ENCODE measurements at regions not wholly inside any gene's neighbourhood (a gene's known extent, or its start where the extent isn't known, plus 50 kb on each side); places are given as distances from the start of the nearest gene placed in this dataset.
"Not testable (repeated sequence)": the region's sequence is repeated elsewhere in the genome, so short reads cannot be mapped to it uniquely, and the experiment has no call there.

- DNase-seq, result no peak
These were observed 506.1 kb upstream of the HTR2C start for GRCh38 chrX:114077773-114078172.

GRCh38 chrX:114075073-114075673 lies 508.7 kb upstream of the HTR2C start:
- DNase-seq, result no peak

GRCh38 chrX:114073926-114074325 lies 510.0 kb upstream of the HTR2C start:
- no peak for DNase-seq

- no peak for DNase-seq
These were observed 512.5 kb upstream of the HTR2C start for GRCh38 chrX:114071412-114071811.

- no peak for DNase-seq
These were observed 518.2 kb upstream of the HTR2C start for GRCh38 chrX:114065577-114066223.

- no peak for DNase-seq
These were observed 522.7 kb upstream of the HTR2C start for GRCh38 chrX:114061226-114061625.

GRCh38 chrX:114058988-114059418 lies 524.9 kb upstream of the HTR2C start:
- DNase-seq, result no peak

GRCh38 chrX:114057422-114057821 lies 526.5 kb upstream of the HTR2C start:
- not testable (repeated sequence) for DNase-seq

GRCh38 chrX:114051667-114052315 lies 532.1 kb upstream of the HTR2C start:
- DNase-seq, result peak; percentile 14

- DNase-seq, result no peak
These were observed 533.6 kb upstream of the HTR2C start for GRCh38 chrX:114050075-114050796.

- DNase-seq, result no peak
These were observed 534.8 kb upstream of the HTR2C start for GRCh38 chrX:114049063-114049462.

- no peak for DNase-seq
These were observed 536.3 kb upstream of the HTR2C start for GRCh38 chrX:114047558-114047957.

- DNase-seq, result no peak
These were observed 537.1 kb upstream of the HTR2C start for GRCh38 chrX:114046695-114047279.

GRCh38 chrX:114041470-114041869 lies 542.4 kb upstream of the HTR2C start:
- DNase-seq, result not testable (repeated sequence)

- DNase-seq, result not testable (repeated sequence)
These were observed 543.1 kb upstream of the HTR2C start for GRCh38 chrX:114040661-114041269.

GRCh38 chrX:114040111-114040510 lies 543.8 kb upstream of the HTR2C start:
- not testable (repeated sequence) for DNase-seq

- DNase-seq, result no peak
These were observed 545.5 kb upstream of the HTR2C start for GRCh38 chrX:114038358-114038757.

- no peak for DNase-seq
These were observed 546.4 kb upstream of the HTR2C start for GRCh38 chrX:114037515-114037914.

GRCh38 chrX:114028907-114029662 lies 554.8 kb upstream of the HTR2C start:
- DNase-seq, result no peak

- DNase-seq, result no peak
These were observed 566.8 kb upstream of the HTR2C start for GRCh38 chrX:114017086-114017485.

GRCh38 chrX:114015966-114016365 lies 567.9 kb upstream of the HTR2C start:
- no peak for DNase-seq

- DNase-seq, result no peak
These were observed 577.2 kb upstream of the HTR2C start for GRCh38 chrX:114006664-114007063.
